DOHH2 (cell line): ENCODE measurements at regions not wholly inside any gene's neighbourhood (a gene's known extent, or its start where the extent isn't known, plus 50 kb on each side); places are given as distances from the start of the nearest gene placed in this dataset.

Experiments
- H3F3A ChIP-seq: fragments of 200-600 bp; sonication (generic), shearing (Covaris generic); 2 replicates; pipeline ENCODE4 v1.6.0; 2016; ENCODE audit warnings: antibody characterized with exemption, mild to moderate bottlenecking; ENCODE audit not compliant: control insufficient read depth, insufficient read depth
- H3K27ac ChIP-seq: fragments of 200-600 bp; sonication (generic); 2 replicates; pipeline ENCODE4 v1.5.1; 2014; ENCODE audit warnings: low read depth, mild to moderate bottlenecking, low read length, moderate library complexity
- H3K27me3 ChIP-seq: fragments of 200-600 bp; sonication (generic); 2 replicates; pipeline ENCODE4 v1.6.1; 2014; ENCODE audit warnings: mild to moderate bottlenecking, low read length, mixed read lengths; ENCODE audit not compliant: control insufficient read depth
- H3K36me3 ChIP-seq: fragments of 200-600 bp; sonication (generic); 2 replicates; pipeline ENCODE4 v1.6.1; 2014; ENCODE audit warnings: mild to moderate bottlenecking, low read length, moderate library complexity, mixed read lengths; ENCODE audit not compliant: control insufficient read depth
- H3K4me1 ChIP-seq: fragments of 200-600 bp; sonication (generic); 2 replicates; pipeline ENCODE4 v1.6.1; 2014; ENCODE audit warnings: mild to moderate bottlenecking, low read length, mixed read lengths; ENCODE audit not compliant: control insufficient read depth
- H3K4me2 ChIP-seq: fragments of 200-600 bp; sonication (generic); 2 replicates; pipeline ENCODE4 v1.6.0; 2014; ENCODE audit warnings: mild to moderate bottlenecking, low read length, moderate library complexity
- H3K4me3 ChIP-seq: fragments of 200-600 bp; sonication (generic); 2 replicates; pipeline ENCODE4 v1.5.1; 2014; ENCODE audit warnings: mild to moderate bottlenecking, low read length, mixed read lengths
- H3K79me2 ChIP-seq: fragments of 200-600 bp; sonication (generic); 2 replicates; pipeline ENCODE4 v1.6.1; 2014; ENCODE audit warnings: mild to moderate bottlenecking, low read length, mixed read lengths; ENCODE audit not compliant: control insufficient read depth
- H3K9me2 ChIP-seq: fragments of 200-600 bp; sonication (generic); replicated peaks from 2 replicates; pipeline ENCODE4 v1.6.1; 2014; ENCODE audit warnings: mild to moderate bottlenecking, low read length, mixed read lengths; ENCODE audit not compliant: control insufficient read depth
- H3K9me3 ChIP-seq: fragments of 200-600 bp; sonication (generic); 2 replicates; pipeline ENCODE4 v1.6.1; 2014; ENCODE audit warnings: antibody characterized with exemption, low read length, mixed read lengths; ENCODE audit not compliant: control insufficient read depth, insufficient read depth
- H4K20me1 ChIP-seq: fragments of 200-600 bp; sonication (generic); 2 replicates; pipeline ENCODE4 v1.6.0; 2014; ENCODE audit warnings: low read depth, mild to moderate bottlenecking, antibody characterized with exemption, low read length, moderate library complexity; ENCODE audit not compliant: control insufficient read depth, insufficient read depth
- EZH2phosphoT487 ChIP-seq: fragments of 200-600 bp; sonication (generic); IDR thresholded peaks from 2 replicates; pipeline ENCODE4 v1.6.1; 2017; ENCODE audit warnings: borderline replicate concordance, mild to moderate bottlenecking, antibody characterized with exemption, low read length, moderate library complexity, mixed read lengths
- TF ChIP-seq, protein P1 (sequence below): fragments of 200-600 bp; sonication (generic); IDR thresholded peaks from one replicate; pipeline ENCODE4 v1.5.1; 2014; ENCODE audit warnings: antibody characterized with exemption, mild to moderate bottlenecking, low read depth, low read length; ENCODE audit not compliant: poor library complexity, severe bottlenecking

DNA sequence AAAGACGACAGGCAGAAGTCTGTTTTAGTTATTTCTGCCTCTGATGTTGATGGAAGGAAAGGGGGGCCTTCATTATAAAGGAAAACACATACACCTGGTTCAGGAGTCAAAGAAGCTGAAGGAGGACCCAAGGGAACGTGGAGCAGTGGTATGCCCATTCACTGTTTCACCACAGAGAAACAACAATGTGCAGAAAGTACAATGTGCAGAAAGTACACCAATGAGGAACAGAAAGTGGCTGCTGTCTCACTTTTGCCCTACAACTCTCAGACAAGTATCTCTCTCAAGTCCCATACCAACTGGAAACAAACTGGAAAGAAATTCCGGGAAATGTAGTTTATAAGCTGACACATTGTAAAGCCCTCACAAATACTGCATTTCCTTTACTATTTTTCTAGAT, 564.5 kb downstream of the TRAM1L1 start:
- TF ChIP-seq EZH2phosphoT487 = no peak
- TF ChIP-seq, protein P1, sequence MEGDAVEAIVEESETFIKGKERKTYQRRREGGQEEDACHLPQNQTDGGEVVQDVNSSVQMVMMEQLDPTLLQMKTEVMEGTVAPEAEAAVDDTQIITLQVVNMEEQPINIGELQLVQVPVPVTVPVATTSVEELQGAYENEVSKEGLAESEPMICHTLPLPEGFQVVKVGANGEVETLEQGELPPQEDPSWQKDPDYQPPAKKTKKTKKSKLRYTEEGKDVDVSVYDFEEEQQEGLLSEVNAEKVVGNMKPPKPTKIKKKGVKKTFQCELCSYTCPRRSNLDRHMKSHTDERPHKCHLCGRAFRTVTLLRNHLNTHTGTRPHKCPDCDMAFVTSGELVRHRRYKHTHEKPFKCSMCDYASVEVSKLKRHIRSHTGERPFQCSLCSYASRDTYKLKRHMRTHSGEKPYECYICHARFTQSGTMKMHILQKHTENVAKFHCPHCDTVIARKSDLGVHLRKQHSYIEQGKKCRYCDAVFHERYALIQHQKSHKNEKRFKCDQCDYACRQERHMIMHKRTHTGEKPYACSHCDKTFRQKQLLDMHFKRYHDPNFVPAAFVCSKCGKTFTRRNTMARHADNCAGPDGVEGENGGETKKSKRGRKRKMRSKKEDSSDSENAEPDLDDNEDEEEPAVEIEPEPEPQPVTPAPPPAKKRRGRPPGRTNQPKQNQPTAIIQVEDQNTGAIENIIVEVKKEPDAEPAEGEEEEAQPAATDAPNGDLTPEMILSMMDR = no peak
- no peaks in the 10 kb centered on the region for H3K27me3 ChIP-seq
- H3K9me3 ChIP-seq = no peaks in the 10 kb centered on the region
- H3K36me3 ChIP-seq = no peaks in the 10 kb centered on the region
- no peak overlapping the region for H3K27ac ChIP-seq
- no peaks in the 10 kb centered on the region for H3K4me1 ChIP-seq
- no peaks in the 10 kb centered on the region for H4K20me1 ChIP-seq
- H3K9me2 ChIP-seq = no peaks in the 10 kb centered on the region
- no peaks in the 10 kb centered on the region for H3K79me2 ChIP-seq
- H3K4me3 ChIP-seq = no peak overlapping the region
- no peak overlapping the region for H3K4me2 ChIP-seq
- no peaks in the 10 kb centered on the region for H3F3A ChIP-seq

DNA sequence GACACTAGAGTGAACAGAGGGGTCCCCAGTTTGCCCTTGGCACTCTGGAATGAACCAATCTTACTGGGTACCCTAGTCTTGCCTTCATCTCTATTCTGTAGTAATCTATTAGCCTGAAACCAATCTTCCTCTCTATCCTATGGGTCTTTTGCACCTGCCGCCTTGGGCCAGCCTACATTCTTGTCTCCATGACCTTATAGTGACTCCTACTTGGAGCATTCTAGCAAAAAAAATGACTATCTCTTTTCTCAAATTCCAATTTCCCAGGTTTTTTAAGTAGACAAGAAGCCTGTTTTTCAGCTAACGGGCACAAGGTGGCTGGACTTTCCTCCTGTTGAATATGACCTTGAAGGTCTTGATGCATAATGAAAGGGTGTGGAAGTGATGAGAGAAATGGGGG, 568.7 kb downstream of the TRAM1L1 start:
- Histone ChIP-seq H4K20me1 (no peaks in the 10 kb centered on the region), H3K4me2 (no peak overlapping the region), H3F3A (no peaks in the 10 kb centered on the region), H3K79me2 (no peaks in the 10 kb centered on the region), H3K9me3 (no peaks in the 10 kb centered on the region), H3K4me3 (no peak overlapping the region), H3K9me2 (no peaks in the 10 kb centered on the region), H3K27me3 (no peaks in the 10 kb centered on the region), H3K4me1 (no peaks in the 10 kb centered on the region), H3K36me3 (no peaks in the 10 kb centered on the region), H3K27ac (no peak overlapping the region)
- no peak for TF ChIP-seq EZH2phosphoT487
- TF ChIP-seq, protein P1 = no peak

DNA sequence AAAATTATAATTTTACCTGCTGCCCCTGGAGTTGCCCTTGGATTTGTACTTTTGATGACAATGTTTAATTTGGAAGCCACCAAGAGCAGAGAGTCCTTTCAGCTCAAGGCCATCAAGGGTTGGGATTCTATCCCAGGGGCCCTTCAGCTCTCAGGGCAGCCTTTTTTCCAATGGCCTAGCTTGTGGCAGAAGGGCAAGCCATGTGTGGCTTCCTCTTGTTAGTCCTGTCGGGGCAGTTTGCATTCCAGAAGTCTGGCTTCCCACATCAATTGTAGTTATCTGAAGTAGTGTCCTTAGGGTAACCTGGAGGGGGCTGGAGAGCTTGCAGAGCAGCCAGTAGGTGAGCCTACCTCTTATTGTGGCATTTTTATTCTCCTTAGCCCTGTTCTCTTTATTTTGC, 569.4 kb downstream of the TRAM1L1 start:
- H3F3A ChIP-seq = no peaks in the 10 kb centered on the region
- H3K79me2 ChIP-seq = no peaks in the 10 kb centered on the region
- no peaks in the 10 kb centered on the region for H3K4me1 ChIP-seq
- H3K36me3 ChIP-seq = no peaks in the 10 kb centered on the region
- H3K27ac ChIP-seq = no peak overlapping the region
- no peak overlapping the region for H3K4me2 ChIP-seq
- H3K27me3 ChIP-seq = no peaks in the 10 kb centered on the region
- no peak overlapping the region for H3K4me3 ChIP-seq
- TF ChIP-seq, protein P1 = no peak
- TF ChIP-seq EZH2phosphoT487 = no peak
- H3K9me3 ChIP-seq = no peaks in the 10 kb centered on the region
- H3K9me2 ChIP-seq = no peaks in the 10 kb centered on the region
- no peaks in the 10 kb centered on the region for H4K20me1 ChIP-seq

DNA sequence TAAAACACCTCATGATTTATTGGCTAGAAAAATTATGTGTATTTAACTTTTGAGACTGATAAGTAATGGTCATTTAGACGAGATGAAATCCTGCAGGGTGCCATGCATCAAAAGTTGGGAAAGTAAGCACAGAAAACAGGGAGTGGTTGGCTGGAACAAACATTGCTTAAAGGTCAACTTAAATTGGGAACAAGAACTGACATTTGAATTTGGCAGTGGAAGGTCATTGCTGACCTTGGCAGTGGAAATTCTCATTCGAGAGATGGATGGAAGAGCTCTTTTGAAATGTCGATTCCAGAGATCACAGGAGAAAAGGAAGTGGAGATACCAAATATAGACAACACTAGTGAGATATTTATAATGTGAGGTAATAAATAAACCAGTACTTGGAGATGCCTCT, 572.8 kb downstream of the TRAM1L1 start:
- no peaks in the 10 kb centered on the region for H3K4me1 ChIP-seq
- H3K79me2 ChIP-seq = no peaks in the 10 kb centered on the region
- H4K20me1 ChIP-seq = no peaks in the 10 kb centered on the region
- TF ChIP-seq, protein P1 = no peak
- TF ChIP-seq EZH2phosphoT487 = no peak
- no peaks in the 10 kb centered on the region for H3F3A ChIP-seq
- no peaks in the 10 kb centered on the region for H3K36me3 ChIP-seq
- H3K9me3 ChIP-seq = no peaks in the 10 kb centered on the region
- no peak overlapping the region for H3K4me2 ChIP-seq
- no peak overlapping the region for H3K4me3 ChIP-seq
- no peaks in the 10 kb centered on the region for H3K27me3 ChIP-seq
- no peak overlapping the region for H3K27ac ChIP-seq
- no peaks in the 10 kb centered on the region for H3K9me2 ChIP-seq
